ELF-1 (cell line): ENCODE measurements at regions not wholly inside any gene's neighbourhood (a gene's known extent, or its start where the extent isn't known, plus 50 kb on each side); places are given as distances from the start of the nearest gene placed in this dataset.

Experiments
- DNase-seq: peaks from one replicate; pipeline ENCODE4 v3.0.0-alpha.2; 2016; ENCODE audit warnings: low read depth, low spot score

DNA sequence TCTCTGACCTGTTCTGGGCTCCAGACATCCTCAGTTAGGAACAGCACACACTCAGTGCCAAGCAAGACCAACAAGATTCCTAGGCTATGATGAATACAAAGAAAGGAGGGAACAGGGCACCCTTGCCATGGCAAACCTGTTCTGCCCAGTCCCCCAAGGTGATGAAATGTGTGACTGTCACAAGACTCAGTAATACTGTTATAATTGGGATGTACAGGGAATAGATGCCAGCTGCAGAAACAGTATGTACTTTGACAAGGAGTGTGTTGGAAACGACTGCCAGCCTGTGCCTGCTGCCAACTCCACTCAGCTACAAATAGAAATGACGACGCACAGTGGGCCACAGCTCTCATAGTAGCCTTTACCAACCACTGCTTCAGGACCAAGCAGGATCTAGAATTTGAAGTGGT is 453.0 kb downstream of the EFNA5 start:
- DNase-seq = no peak

DNA sequence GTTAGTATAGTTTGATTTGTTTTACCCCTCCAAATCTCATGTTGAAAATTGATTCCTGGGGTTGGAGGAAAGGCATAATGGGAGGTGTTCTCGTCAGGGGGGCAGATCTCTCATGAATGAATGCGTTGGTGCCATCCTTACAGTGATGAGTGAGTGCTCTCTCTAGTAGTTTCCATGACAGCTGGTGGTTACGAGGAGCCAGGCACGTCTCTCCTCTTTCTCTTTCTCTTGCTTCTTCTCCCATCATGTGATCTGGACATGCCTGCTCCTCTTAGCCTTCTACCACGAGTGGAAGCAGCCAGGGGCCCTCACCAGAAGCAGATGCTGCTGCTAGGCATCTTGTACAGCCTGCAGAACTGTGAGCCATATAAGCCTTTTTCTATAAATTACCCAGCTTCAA is 454.1 kb downstream of the EFNA5 start:
- no peak for DNase-seq

GRCh38 chr5:107215611-107216010 is 455.1 kb downstream of the EFNA5 start:
- no peak for DNase-seq

- peak; percentile 50 for DNase-seq
Observed at GRCh38 chr5:107213025-107213424, 457.7 kb downstream of the EFNA5 start.

GRCh38 chr5:107211630-107212029 is 459.1 kb downstream of the EFNA5 start:
- DNase-seq = no peak

GRCh38 chr5:107208867-107209266 is 461.9 kb downstream of the EFNA5 start:
- DNase-seq = no peak

DNA sequence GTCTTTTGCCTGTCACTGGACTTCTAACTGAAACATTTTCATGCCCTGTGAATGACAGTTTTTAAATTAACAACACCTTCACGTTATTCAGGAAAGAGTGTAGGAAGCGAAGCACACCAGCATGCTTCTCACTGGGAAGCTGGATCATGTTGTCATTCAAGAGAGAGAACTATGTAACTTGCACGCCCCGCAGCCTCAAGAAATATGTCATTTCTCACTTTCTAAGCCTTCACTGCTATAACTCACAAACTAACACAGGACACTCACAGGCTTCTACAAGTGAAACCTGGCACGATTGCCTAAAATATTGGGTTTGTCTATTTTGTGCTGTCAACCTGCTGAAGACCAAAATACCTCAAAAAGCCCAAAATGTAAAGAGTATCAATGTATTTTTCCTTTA is 466.3 kb downstream of the EFNA5 start:
- no peak for DNase-seq

DNA sequence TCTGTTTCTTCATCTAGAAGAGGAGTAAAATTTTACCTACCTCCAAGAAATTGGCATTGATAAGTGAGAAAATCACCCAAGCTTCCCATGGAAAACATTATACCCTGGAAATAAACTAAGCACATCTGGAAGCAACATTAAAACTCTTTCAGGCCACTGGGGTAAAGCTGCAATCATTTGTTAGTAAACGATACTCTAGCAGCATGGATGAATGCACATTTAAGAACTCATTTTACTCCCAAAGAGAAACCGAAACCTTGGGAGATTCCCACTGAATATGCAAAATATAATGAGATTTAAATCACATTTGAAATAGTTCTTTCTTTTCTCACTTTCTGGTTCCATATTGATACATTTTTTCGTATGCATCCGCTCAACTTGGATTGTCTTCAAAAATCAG is 467.5 kb downstream of the EFNA5 start:
- DNase-seq = no peak

DNA sequence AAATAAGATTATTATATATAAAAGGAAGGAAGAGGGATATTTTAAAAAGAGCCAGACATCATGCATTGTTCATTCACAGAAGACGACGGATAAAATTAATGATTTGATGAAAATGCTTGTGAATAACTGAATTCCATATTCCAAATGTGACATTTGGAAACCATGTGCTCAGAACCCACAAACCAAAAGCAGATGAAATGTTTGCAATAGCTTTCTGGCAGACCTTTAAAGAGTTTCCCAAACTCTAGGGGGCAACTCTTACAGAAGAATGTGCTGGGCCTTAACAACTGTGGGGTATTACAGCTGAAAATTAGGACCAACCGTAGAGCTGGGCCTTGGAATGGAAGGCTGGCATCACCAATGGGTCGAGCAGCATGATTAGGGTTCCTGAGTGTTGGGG is 471.0 kb downstream of the EFNA5 start:
- no peak for DNase-seq

- no peak for DNase-seq
Observed at GRCh38 chr5:107196500-107197059, 474.2 kb downstream of the EFNA5 start.

DNA sequence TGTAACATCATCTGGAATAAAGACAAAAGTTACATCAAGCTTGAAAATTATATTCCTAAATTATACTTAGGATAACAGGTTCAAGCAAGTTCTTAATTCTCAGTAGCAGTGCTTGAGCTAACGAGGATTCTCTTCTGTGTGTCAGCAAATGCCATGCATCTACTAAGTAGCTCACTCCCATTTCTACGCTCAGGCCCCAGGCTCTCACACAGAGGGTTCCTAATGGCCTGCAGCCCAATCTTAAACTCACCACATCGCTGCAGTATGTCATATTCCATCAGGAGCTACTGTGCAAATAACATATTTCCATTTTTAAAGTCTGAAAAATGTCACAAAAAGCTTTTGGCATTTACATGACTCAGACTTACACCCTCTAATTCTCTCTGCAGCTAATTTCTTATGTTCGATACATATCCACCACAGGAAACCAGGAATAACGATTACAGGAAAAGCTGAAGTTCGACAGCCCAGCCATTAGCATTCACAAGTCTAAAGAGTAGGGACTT is 474.8 kb downstream of the EFNA5 start:
- DNase-seq = no peak

DNA sequence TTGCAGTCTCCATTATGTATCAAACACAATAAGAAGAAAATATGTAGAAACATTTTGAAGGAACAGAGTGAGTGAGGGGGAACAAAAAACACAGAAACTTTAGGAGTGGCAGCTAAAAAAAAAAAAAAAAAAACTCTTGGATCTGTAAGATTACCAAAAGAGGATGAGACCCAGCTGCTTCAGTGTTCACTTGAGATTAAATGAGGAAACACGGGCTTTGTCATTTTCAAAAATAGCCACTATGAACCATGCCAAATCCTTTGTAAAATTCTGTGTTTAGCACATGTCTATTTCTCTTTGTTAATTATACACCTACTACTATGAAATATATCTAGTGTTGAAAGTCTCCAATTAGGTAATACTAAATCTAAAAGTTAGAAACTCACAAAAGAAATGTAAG is 485.9 kb downstream of the EFNA5 start:
- DNase-seq = no peak

DNA sequence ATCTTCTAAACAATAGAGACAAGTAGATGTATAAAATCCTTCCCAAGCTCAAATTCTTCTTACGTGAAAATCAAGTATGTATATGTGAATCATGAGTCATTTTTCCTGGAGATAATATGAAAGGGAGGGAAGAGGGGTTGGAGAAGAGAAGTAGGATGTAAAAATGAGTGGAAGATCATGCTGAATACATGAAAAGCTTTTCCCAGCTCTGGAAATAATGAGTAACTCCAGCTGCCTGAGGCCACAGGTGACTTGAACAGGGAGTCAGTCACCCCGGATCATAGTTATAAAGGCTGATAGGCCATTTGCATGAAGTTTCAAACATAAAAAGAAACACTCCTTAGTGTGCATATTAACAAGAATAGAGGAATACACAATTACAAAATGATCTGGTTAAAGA is 486.7 kb downstream of the EFNA5 start:
- DNase-seq = no peak

DNA sequence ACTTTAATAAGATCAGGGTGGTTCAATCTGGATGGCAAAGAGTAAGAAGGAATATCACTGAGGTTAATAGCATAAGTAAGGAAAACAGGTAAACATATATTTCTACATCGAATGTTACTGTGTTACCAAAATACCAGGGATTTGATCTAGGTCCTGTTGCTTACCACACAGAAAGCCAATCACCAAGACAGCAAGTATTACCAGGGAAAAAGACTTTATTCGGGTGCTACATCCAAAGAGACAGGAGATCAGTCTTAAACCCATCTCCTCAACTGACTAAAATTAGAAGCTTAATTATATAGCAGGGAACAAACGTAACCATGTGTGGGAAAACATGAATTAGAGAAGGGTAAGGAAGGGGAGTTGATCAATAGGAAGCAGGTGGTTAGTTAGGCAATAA is 500.1 kb downstream of the EFNA5 start:
- DNase-seq = no peak

GRCh38 chr5:107169867-107170266 is 500.9 kb downstream of the EFNA5 start:
- DNase-seq = no peak

DNA sequence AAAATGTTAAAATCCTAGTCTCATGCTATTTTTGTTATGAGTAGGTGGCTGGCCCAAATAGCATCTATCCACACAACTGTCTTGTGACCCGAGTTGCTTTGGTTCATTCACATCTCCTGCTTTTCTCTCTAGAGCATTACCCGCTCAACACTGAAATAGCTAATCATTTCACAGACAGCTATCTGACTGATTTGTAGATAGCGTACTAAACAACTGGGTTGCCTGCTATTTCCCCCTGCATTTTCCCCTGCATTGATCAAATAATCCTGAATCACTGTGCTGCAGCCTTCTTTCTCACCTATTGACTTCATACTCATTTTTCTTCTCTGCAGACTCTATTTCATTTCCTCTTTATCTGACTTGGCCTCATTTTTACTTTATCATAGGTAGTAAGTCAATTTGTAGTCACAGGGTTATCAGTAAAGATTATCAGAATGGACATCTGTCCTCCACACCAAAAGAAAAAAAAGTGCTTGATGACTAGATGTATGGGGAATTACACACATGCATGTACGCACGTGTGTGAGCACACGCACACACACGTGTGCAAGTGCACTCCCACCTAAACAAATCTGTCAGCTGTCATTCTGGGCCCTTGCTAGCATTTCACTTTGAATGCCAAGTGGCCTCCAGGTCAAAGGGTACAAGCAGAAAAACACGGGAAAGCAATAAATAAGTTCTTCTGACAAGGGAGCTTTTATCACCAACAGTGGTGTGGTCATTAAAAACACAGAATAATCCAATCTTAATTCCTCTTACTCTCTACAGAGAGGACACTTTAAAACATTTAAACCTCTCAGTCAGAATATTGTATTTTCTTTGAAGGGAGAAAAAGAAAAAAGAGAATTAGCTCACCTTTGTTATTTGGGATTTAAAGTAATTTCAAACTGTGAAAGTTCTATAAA is 501.6 kb downstream of the EFNA5 start:
- no peak for DNase-seq

DNA sequence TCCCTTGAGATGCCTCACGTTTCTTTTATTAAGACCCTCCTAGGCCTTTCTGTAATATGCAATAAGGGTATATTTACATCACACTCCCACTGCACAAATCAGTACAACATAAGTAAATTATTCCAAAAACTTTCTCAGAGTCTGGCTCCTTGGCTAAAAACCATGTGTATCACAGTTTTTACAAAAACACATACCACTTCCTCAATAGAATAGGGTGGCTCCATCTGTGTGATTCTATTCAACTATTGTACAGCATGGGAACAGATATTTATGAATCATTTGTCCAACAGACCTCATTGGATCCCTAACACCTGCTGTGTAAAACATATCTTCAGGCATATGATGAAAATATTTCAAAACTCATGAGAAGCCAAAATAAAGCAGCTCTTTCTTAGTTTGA is 502.7 kb downstream of the EFNA5 start:
- no peak for DNase-seq

- no peak for DNase-seq
Observed at GRCh38 chr5:107165296-107165695, 505.4 kb downstream of the EFNA5 start.

- peak; percentile 53 for DNase-seq
Observed at GRCh38 chr5:107157809-107158208, 512.9 kb downstream of the EFNA5 start.

DNA sequence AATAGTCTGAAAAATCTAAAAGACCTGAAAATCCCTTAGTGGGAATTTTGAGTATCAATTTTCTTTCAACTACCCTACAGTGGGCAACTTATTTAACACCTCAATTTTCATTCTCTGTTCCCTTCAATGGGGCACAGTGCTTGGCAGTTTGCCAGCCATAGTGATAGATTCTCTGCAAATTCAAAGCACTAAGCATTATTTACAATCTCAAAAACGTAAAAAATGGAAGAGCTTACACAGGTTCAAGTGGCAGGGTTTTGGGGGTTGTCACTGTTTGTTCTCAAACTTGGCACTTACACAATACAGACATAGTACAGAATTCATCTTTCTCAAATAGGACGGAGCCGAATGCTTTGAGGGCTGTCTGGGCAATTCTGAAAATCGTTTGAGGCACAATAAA is 515.0 kb downstream of the EFNA5 start:
- no peak for DNase-seq

DNA sequence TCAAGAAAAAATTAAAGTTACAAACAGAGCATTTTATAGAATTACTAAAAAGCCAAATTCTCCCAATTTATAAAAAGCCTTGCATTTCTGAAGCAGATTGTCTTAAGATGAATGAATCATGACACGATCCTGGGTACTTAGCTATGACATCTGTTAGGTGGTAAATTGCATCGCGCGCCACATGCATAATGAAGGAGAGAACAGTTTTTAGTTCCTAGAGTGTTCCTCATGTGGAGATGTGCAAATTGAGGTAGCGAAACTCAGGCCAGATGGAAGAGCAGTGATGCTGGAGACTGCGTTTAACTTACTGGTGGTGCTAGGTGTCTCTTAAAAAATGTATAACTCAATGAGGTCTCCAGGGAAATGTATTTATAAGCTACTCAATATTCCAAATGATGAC is 516.1 kb downstream of the EFNA5 start:
- no peak for DNase-seq

GRCh38 chr5:107153283-107153682 is 517.5 kb downstream of the EFNA5 start:
- no peak for DNase-seq
